HEK293 (cell line): ENCODE measurements at regions not wholly inside any gene's neighbourhood (a gene's known extent, or its start where the extent isn't known, plus 50 kb on each side); places are given as distances from the start of the nearest gene placed in this dataset.

Experiments
- CTCF ChIA-PET: fragments of 350-600 bp; formaldehyde crosslinking; extraction: SDS; loops from one replicate; lab custom pipeline; 2021; ENCODE audit warnings: antibody characterized with exemption; lab: Yijun Ruan, JAX
- POLR2A ChIA-PET: fragments of 300-600 bp; formaldehyde crosslinking; extraction: SDS; loops from one replicate; lab custom pipeline; 2020; ENCODE audit warnings: antibody characterized with exemption, inconsistent platforms; lab: Yijun Ruan, JAX
- H3K27ac ChIP-seq: fragments of 200-500 bp; sonication (Bioruptor generic); 2 replicates; pipeline ENCODE4 v1.5.1; 2014; ENCODE audit warnings: low read depth, low read length, control low read depth, inconsistent platforms; ENCODE audit errors: extremely low read depth
- H3K36me3 ChIP-seq, 2 experiments: fragments of 200-500 bp in 1 of 2; sonication (Bioruptor generic) in 1 of 2; 1 replicate in 1 of 2; 2 replicates in 1 of 2; pipeline ENCODE4 v1.5.1; 2014 to 2017; ENCODE audit warnings: inconsistent platforms in 2 of 2, low read length in 2 of 2; ENCODE audit not compliant: control insufficient read depth in 2 of 2, insufficient read depth in 1 of 2
- H3K4me1 ChIP-seq: fragments of 200-500 bp; sonication (Bioruptor generic); 2 replicates; pipeline ENCODE4 v1.5.1; 2014; ENCODE audit warnings: mild to moderate bottlenecking, low read length, inconsistent platforms; ENCODE audit not compliant: control insufficient read depth, insufficient read depth
- H3K4me3 ChIP-seq: 2 replicates; pipeline ENCODE4 v1.5.1; 2011; ENCODE audit warnings: low read depth, mild to moderate bottlenecking, control low read depth, low read length, moderate library complexity
- H3K9me3 ChIP-seq: fragments of 200-500 bp; sonication (Bioruptor generic); 2 replicates; pipeline ENCODE4 v1.5.1; 2014; ENCODE audit warnings: low read depth, low read length, inconsistent platforms; ENCODE audit not compliant: control insufficient read depth, insufficient read depth
- BCL11A ChIP-seq: fragments of 450-650 bp; formaldehyde crosslinking; IDR thresholded peaks from 2 replicates; pipeline ENCODE4 v1.5.1; 2016; ENCODE audit warnings: low read depth, missing biosample characterization, missing genetic modification characterization
- EGR2 ChIP-seq: fragments of 450-650 bp; formaldehyde crosslinking; IDR thresholded peaks from 2 replicates; pipeline ENCODE4 v1.5.1; 2016; ENCODE audit warnings: low read depth, missing biosample characterization, missing genetic modification characterization
- FEZF1 ChIP-seq: fragments of 450-650 bp; formaldehyde crosslinking; IDR thresholded peaks from 2 replicates; pipeline ENCODE4 v1.5.1; 2016; ENCODE audit warnings: missing biosample characterization, missing genetic modification characterization
- HOXA7 ChIP-seq: sonication (generic); formaldehyde crosslinking; IDR thresholded peaks from 2 replicates; pipeline ENCODE4 v1.8.1; 2022; ENCODE audit warnings: missing genetic modification reagents, borderline replicate concordance
- OVOL3 ChIP-seq: fragments of 450-650 bp; formaldehyde crosslinking; IDR thresholded peaks from 2 replicates; pipeline ENCODE4 v1.5.1; 2016; ENCODE audit warnings: missing biosample characterization, missing genetic modification characterization
- RBAK ChIP-seq: fragments of 450-650 bp; formaldehyde crosslinking; IDR thresholded peaks from 2 replicates; pipeline ENCODE4 v1.5.1; 2016; ENCODE audit warnings: missing biosample characterization, missing genetic modification characterization
- SCRT1 ChIP-seq: fragments of 450-650 bp; formaldehyde crosslinking; IDR thresholded peaks from 2 replicates; pipeline ENCODE4 v1.5.1; 2016; ENCODE audit warnings: missing biosample characterization, missing genetic modification characterization, borderline replicate concordance
- ZNF132 ChIP-seq: fragments of 450-650 bp; formaldehyde crosslinking; IDR thresholded peaks from 2 replicates; pipeline ENCODE4 v1.5.1; 2017; ENCODE audit warnings: missing biosample characterization, missing genetic modification characterization, borderline replicate concordance
- ZNF146 ChIP-seq: fragments of 450-650 bp; formaldehyde crosslinking; IDR thresholded peaks from 2 replicates; pipeline ENCODE4 v1.5.1; 2016; ENCODE audit warnings: missing biosample characterization, missing genetic modification characterization
- ZNF157 ChIP-seq: fragments of 450-650 bp; formaldehyde crosslinking; IDR thresholded peaks from 2 replicates; pipeline ENCODE4 v1.5.1; 2016; ENCODE audit warnings: missing biosample characterization, missing genetic modification characterization
- ZNF239 ChIP-seq: fragments of 450-650 bp; formaldehyde crosslinking; IDR thresholded peaks from 2 replicates; pipeline ENCODE4 v1.5.1; 2016; ENCODE audit warnings: missing biosample characterization, missing genetic modification characterization
- ZNF266 ChIP-seq: fragments of 450-650 bp; formaldehyde crosslinking; IDR thresholded peaks from 2 replicates; pipeline ENCODE4 v1.5.1; 2016; ENCODE audit warnings: missing biosample characterization, missing genetic modification characterization, low read depth
- ZNF274 ChIP-seq, 2 experiments: fragments of 200-500 bp in 1 of 2; fragments of 450-650 bp in 1 of 2; sonication (Bioruptor generic) in 1 of 2; formaldehyde crosslinking in 1 of 2; IDR thresholded peaks; 2 replicates each; pipeline versions ENCODE4 v1.5.1 to v1.6.1; 2014 to 2016; ENCODE audit warnings: borderline replicate concordance in 1 of 2, inconsistent platforms in 1 of 2, low read length in 1 of 2, missing biosample characterization in 1 of 2, missing genetic modification characterization in 1 of 2
- ZNF292 ChIP-seq: fragments of 450-650 bp; formaldehyde crosslinking; IDR thresholded peaks from 2 replicates; pipeline ENCODE4 v1.5.1; 2016; ENCODE audit warnings: low read depth, missing biosample characterization, missing genetic modification characterization, borderline replicate concordance
- ZNF37A ChIP-seq: fragments of 450-650 bp; IDR thresholded peaks from 2 replicates; pipeline ENCODE4 v1.5.1; 2018; ENCODE audit warnings: missing biosample characterization, missing genetic modification characterization
- ZNF391 ChIP-seq: fragments of 450-650 bp; formaldehyde crosslinking; IDR thresholded peaks from 2 replicates; pipeline ENCODE4 v1.5.1; 2016; ENCODE audit warnings: low read depth, missing biosample characterization, missing genetic modification characterization, borderline replicate concordance
- ZNF521 ChIP-seq: fragments of 450-650 bp; formaldehyde crosslinking; IDR thresholded peaks from 2 replicates; pipeline ENCODE4 v1.5.1; 2017; ENCODE audit warnings: missing biosample characterization, mild to moderate bottlenecking, missing genetic modification characterization
- ZNF529 ChIP-seq: fragments of 450-650 bp; formaldehyde crosslinking; IDR thresholded peaks from 2 replicates; pipeline ENCODE4 v1.5.1; 2017; ENCODE audit warnings: missing genetic modification characterization, missing biosample characterization; ENCODE audit not compliant: insufficient replicate concordance
- ZNF549 ChIP-seq: fragments of 450-650 bp; IDR thresholded peaks from 2 replicates; pipeline ENCODE4 v1.5.1; 2018; ENCODE audit warnings: missing biosample characterization, missing genetic modification characterization, mild to moderate bottlenecking, inconsistent platforms, moderate library complexity
- ZNF555 ChIP-seq: fragments of 450-650 bp; formaldehyde crosslinking; conservative IDR thresholded peaks from 2 replicates; pipeline ENCODE4 v1.5.1; 2017; ENCODE audit warnings: missing biosample characterization, mild to moderate bottlenecking, missing genetic modification characterization, inconsistent platforms
- ZNF596 ChIP-seq: fragments of 450-650 bp; IDR thresholded peaks from 2 replicates; pipeline ENCODE4 v1.5.0; 2018; ENCODE audit warnings: missing biosample characterization, mild to moderate bottlenecking, missing genetic modification characterization, moderate library complexity
- ZNF621 ChIP-seq: fragments of 450-650 bp; formaldehyde crosslinking; IDR thresholded peaks from 2 replicates; pipeline ENCODE4 v1.5.1; 2017; ENCODE audit warnings: missing biosample characterization, missing genetic modification characterization
- ZNF664 ChIP-seq: fragments of 450-650 bp; formaldehyde crosslinking; IDR thresholded peaks from 2 replicates; pipeline ENCODE4 v1.5.1; 2016; ENCODE audit warnings: missing biosample characterization, missing genetic modification characterization
- ZNF670 ChIP-seq: fragments of 450-650 bp; formaldehyde crosslinking; IDR thresholded peaks from 2 replicates; pipeline ENCODE4 v1.5.1; 2016; ENCODE audit warnings: missing biosample characterization, missing genetic modification characterization, low read depth
- ZNF677 ChIP-seq: fragments of 450-650 bp; IDR thresholded peaks from 2 replicates; pipeline ENCODE4 v1.5.0; 2018; ENCODE audit warnings: missing biosample characterization, mild to moderate bottlenecking, missing genetic modification characterization, moderate library complexity
- ZNF792 ChIP-seq: fragments of 450-650 bp; formaldehyde crosslinking; IDR thresholded peaks from 2 replicates; pipeline ENCODE4 v1.5.1; 2016; ENCODE audit warnings: missing biosample characterization, missing genetic modification characterization
- ZNF830 ChIP-seq: fragments of 450-650 bp; IDR thresholded peaks from 2 replicates; pipeline ENCODE4 v1.5.0; 2018; ENCODE audit warnings: missing biosample characterization, missing genetic modification characterization, low read depth, mild to moderate bottlenecking, moderate library complexity
- TF ChIP-seq, protein P1 (sequence below): fragments of 450-650 bp; formaldehyde crosslinking; IDR thresholded peaks from 2 replicates; pipeline ENCODE4 v1.5.1; 2016; ENCODE audit warnings: missing biosample characterization, missing genetic modification characterization
- TF ChIP-seq, protein P2 (sequence below): fragments of 450-650 bp; formaldehyde crosslinking; IDR thresholded peaks from 2 replicates; pipeline ENCODE4 v1.5.1; 2016; ENCODE audit warnings: missing biosample characterization, missing genetic modification characterization, borderline replicate concordance
- TF ChIP-seq, protein P3 (sequence below): fragments of 450-650 bp; formaldehyde crosslinking; IDR thresholded peaks from 2 replicates; pipeline ENCODE4 v1.5.1; 2016; ENCODE audit warnings: missing biosample characterization, missing genetic modification characterization
- TF ChIP-seq, protein P4 (sequence below): fragments of 450-650 bp; formaldehyde crosslinking; IDR thresholded peaks from 2 replicates; pipeline ENCODE4 v1.5.1; 2016; ENCODE audit warnings: missing biosample characterization, missing genetic modification characterization

DNA sequence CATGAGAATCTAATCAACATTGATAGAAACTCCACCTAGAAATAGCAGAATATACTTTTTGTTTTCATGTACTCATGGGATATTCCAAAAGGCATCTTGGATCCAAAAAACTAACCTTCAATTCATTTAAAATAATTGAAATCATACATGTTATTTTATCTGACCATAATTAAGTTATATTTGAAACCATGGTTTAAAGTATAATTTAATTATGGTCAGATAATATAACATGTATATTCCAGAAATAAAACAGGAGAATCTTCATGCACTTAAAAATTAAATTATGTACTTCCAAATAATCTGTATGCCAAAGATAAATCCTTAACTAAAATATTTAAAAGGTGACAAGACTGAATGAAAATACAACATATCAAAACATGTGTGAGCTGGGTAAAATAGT lies 651.3 kb upstream of the LINC00305 start:
- TF ChIP-seq ZNF549 (tag by site-specific recombination) (no peak), EGR2 (tag by site-specific recombination) (no peak), ZNF266 (no peak), ZNF596 (tag by site-specific recombination) (no peak), SCRT1 (tag by site-specific recombination) (no peak), ZNF239 (no peak), ZNF792 (tag by site-specific recombination) (no peak), ZNF664 (tag by site-specific recombination) (no peak), ZNF521 (tag by site-specific recombination) (no peak)
- TF ChIP-seq, protein P1, sequence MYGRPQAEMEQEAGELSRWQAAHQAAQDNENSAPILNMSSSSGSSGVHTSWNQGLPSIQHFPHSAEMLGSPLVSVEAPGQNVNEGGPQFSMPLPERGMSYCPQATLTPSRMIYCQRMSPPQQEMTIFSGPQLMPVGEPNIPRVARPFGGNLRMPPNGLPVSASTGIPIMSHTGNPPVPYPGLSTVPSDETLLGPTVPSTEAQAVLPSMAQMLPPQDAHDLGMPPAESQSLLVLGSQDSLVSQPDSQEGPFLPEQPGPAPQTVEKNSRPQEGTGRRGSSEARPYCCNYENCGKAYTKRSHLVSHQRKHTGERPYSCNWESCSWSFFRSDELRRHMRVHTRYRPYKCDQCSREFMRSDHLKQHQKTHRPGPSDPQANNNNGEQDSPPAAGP (tag by site-specific recombination) = no peak
- TF ChIP-seq, protein P2, sequence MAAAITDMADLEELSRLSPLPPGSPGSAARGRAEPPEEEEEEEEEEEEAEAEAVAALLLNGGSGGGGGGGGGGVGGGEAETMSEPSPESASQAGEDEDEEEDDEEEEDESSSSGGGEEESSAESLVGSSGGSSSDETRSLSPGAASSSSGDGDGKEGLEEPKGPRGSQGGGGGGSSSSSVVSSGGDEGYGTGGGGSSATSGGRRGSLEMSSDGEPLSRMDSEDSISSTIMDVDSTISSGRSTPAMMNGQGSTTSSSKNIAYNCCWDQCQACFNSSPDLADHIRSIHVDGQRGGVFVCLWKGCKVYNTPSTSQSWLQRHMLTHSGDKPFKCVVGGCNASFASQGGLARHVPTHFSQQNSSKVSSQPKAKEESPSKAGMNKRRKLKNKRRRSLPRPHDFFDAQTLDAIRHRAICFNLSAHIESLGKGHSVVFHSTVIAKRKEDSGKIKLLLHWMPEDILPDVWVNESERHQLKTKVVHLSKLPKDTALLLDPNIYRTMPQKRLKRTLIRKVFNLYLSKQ (tag by site-specific recombination) = no peak
- H3K9me3 ChIP-seq = no peaks in the 10 kb centered on the region
- H3K36me3 ChIP-seq = no peaks in the 10 kb centered on the region
- H3K4me3 ChIP-seq = no peak overlapping the region
- no peak overlapping the region for H3K27ac ChIP-seq
- no peaks in the 10 kb centered on the region for H3K4me1 ChIP-seq
- ChIA-PET POLR2A (no interaction called here), CTCF (interaction anchor here (0.7 kb wide), 1 partner anchor 270 kb away, joined by 4 read pairs; no protein-coding TSS in a partner anchor)

DNA sequence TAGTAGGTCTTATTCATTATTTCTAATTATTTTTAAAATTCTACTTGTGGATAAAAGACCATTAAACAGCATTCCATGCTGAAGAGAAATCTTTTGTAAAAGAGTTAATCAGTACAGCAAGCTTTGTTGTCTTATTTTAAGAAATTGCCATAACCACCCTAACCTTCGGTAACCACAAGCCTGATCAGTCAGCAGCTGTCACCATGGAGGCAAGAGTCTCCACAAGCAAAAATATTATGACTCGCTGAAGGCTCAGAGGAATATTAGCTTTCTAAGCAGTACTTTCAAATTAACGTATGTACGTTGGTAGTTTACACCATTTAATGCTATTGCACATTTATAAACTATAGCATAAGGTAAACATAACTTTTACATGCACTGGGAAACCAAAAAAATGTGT lies 650.5 kb upstream of the LINC00305 start:
- POLR2A ChIA-PET = no interaction called here

DNA sequence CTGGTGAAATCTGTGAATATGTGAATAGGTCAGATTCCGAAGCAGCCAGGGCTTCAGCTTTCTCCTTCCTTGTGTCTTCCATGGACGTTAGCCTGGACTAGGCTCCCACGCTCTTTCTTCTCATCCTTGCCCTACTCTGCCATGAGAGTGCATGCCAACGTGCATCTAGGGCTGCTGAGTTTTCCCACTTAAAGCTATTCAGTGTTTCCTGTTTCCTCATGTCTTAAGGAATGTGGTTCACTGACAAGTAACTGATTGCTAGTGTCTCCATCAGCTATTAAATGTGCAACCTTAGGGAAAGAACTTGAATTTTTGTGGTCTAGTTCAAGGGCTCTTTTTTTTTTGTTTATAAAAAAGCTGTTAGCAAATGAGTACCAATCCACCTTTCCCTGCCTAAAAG lies 642.3 kb upstream of the LINC00305 start:
- CTCF ChIA-PET = no interaction called here
- H3K4me1 ChIP-seq = no peaks in the 10 kb centered on the region
- POLR2A ChIA-PET = no interaction called here
- TF ChIP-seq ZNF521 (tag by site-specific recombination) (no peak), ZNF677 (no peak)
- TF ChIP-seq, protein P3, sequence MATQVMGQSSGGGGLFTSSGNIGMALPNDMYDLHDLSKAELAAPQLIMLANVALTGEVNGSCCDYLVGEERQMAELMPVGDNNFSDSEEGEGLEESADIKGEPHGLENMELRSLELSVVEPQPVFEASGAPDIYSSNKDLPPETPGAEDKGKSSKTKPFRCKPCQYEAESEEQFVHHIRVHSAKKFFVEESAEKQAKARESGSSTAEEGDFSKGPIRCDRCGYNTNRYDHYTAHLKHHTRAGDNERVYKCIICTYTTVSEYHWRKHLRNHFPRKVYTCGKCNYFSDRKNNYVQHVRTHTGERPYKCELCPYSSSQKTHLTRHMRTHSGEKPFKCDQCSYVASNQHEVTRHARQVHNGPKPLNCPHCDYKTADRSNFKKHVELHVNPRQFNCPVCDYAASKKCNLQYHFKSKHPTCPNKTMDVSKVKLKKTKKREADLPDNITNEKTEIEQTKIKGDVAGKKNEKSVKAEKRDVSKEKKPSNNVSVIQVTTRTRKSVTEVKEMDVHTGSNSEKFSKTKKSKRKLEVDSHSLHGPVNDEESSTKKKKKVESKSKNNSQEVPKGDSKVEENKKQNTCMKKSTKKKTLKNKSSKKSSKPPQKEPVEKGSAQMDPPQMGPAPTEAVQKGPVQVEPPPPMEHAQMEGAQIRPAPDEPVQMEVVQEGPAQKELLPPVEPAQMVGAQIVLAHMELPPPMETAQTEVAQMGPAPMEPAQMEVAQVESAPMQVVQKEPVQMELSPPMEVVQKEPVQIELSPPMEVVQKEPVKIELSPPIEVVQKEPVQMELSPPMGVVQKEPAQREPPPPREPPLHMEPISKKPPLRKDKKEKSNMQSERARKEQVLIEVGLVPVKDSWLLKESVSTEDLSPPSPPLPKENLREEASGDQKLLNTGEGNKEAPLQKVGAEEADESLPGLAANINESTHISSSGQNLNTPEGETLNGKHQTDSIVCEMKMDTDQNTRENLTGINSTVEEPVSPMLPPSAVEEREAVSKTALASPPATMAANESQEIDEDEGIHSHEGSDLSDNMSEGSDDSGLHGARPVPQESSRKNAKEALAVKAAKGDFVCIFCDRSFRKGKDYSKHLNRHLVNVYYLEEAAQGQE (tag by site-specific recombination) = no peak
- TF ChIP-seq, all 188 proteins: peak for 0
- Histone ChIP-seq H3K36me3 (no peaks in the 10 kb centered on the region), H3K9me3 (no peaks in the 10 kb centered on the region), H3K27ac (no peak overlapping the region), H3K4me3 (no peak overlapping the region)

More for the DNA sequence above, 650.5 kb upstream of the LINC00305 start:
- CTCF ChIA-PET = no interaction called here
- no peaks in the 10 kb centered on the region for H3K9me3 ChIP-seq
- no peak overlapping the region for H3K4me3 ChIP-seq
- H3K4me1 ChIP-seq = no peaks in the 10 kb centered on the region
- no peaks in the 10 kb centered on the region for H3K36me3 ChIP-seq
- no peak overlapping the region for H3K27ac ChIP-seq
- TF ChIP-seq ZNF555 (no peak), ZNF146 (no peak), ZNF670 (tag by site-specific recombination) (no peak), ZNF292 (tag by site-specific recombination) (no peak), ZNF391 (tag by site-specific recombination) (no peak), ZNF274 (IDR thresholded peaks at IDR 0.05; ENCODE audit: low read length) (no peak), ZNF274 (tag by site-specific recombination; IDR thresholded peaks at IDR 0.05; ENCODE audit: borderline replicate concordance) (no peak), OVOL3 (tag by site-specific recombination) (no peak), FEZF1 (tag by site-specific recombination) (no peak), RBAK (tag by site-specific recombination) (no peak), ZNF37A (no peak), ZNF830 (tag by site-specific recombination) (no peak), ZNF621 (tag by site-specific recombination) (no peak), ZNF157 (tag by site-specific recombination) (no peak), ZNF132 (tag by site-specific recombination) (no peak), ZNF529 (tag by site-specific recombination) (no peak), BCL11A (tag by site-specific recombination) (no peak), HOXA7 (no peak)
- TF ChIP-seq, protein P4, sequence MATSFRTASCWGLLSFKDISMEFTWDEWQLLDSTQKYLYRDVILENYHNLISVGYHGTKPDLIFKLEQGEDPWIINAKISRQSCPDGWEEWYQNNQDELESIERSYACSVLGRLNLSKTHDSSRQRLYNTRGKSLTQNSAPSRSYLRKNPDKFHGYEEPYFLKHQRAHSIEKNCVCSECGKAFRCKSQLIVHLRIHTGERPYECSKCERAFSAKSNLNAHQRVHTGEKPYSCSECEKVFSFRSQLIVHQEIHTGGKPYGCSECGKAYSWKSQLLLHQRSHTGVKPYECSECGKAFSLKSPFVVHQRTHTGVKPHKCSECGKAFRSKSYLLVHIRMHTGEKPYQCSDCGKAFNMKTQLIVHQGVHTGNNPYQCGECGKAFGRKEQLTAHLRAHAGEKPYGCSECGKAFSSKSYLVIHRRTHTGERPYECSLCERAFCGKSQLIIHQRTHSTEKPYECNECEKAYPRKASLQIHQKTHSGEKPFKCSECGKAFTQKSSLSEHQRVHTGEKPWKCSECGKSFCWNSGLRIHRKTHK (tag by site-specific recombination) = no peak
